HepG2 (cell line): ENCODE measurements at regions not wholly inside any gene's neighbourhood (a gene's known extent, or its start where the extent isn't known, plus 50 kb on each side); places are given as distances from the start of the nearest gene placed in this dataset.

ENCODE experiments used
- ATAC-seq: fragments of 200-7000 bp; cut with Tn5 transposase; 3 replicates; pipeline ENCODE4 v1.9.1; 2020; ENCODE audit warnings: mild to moderate bottlenecking, moderate library complexity
- BruUV-seq: library from RNA; stranded (reverse); fragments of 400-500 nt; replicated peaks from 2 replicates; lab custom pipeline; 2021; lab: Mats Ljungman, UMichigan
- CTCF ChIA-PET: fragments of 300-600 bp; formaldehyde crosslinking; extraction: SDS; loops from one replicate; lab custom pipeline; 2021; ENCODE audit warnings: low total read pairs, inconsistent platforms, low intra/inter-chr PET ratio; lab: Yijun Ruan, JAX
- POLR2A ChIA-PET: fragments of 350-600 bp; sonication (Branson Sonifier 250); formaldehyde crosslinking; loops from one replicate; lab custom pipeline; 2020; ENCODE audit warnings: antibody characterized with exemption, inconsistent platforms; lab: Yijun Ruan, JAX
- DNase-seq: peaks from one replicate; pipeline ENCODE4 v3.0.0-alpha.2; 2015; ENCODE audit warnings: low spot score
- FAIRE-seq: peaks from 3 replicates; lab custom pipeline; 2011; peaks lifted over from hg19 to GRCh38; lab: Jason Lieb, UNC
- H2AFZ ChIP-seq: one replicate; pipeline ENCODE4 v1.6.1; 2011; ENCODE audit warnings: low read length, inconsistent platforms
- H3K27ac ChIP-seq: fragments of 300-600 bp; 3 replicates; pipeline ENCODE4 v1.8.0; 2011; ENCODE audit warnings: mixed run types, mild to moderate bottlenecking, mixed read lengths, low read length, inconsistent platforms; ENCODE audit not compliant: insufficient read depth; ENCODE audit errors: extremely low read length
- H3K27me3 ChIP-seq, 2 experiments: fragments of 200-600 bp in 1 of 2; 2 replicates in 1 of 2; 3 replicates in 1 of 2; pipeline versions ENCODE4 v1.6.0 to v1.8.0; 2011; ENCODE audit warnings: low read length in 2 of 2, mild to moderate bottlenecking in 2 of 2, moderate library complexity in 2 of 2, inconsistent platforms in 1 of 2; ENCODE audit not compliant: insufficient read depth in 2 of 2, control insufficient read depth in 1 of 2
- H3K36me3 ChIP-seq, 2 experiments: fragments of 200-600 bp in 1 of 2; replicated peaks in 1 of 2; 2 replicates in 1 of 2; 3 replicates in 1 of 2; pipeline versions ENCODE4 v1.5.1 to v1.8.0; 2011; ENCODE audit warnings: low read length in 2 of 2, inconsistent platforms in 1 of 2; ENCODE audit not compliant: insufficient read depth in 2 of 2, control insufficient read depth in 1 of 2
- H3K4me1 ChIP-seq: 2 replicates; pipeline ENCODE4 v1.5.1; 2012; ENCODE audit warnings: low read length, inconsistent platforms; ENCODE audit not compliant: insufficient read depth
- H3K4me2 ChIP-seq: 2 replicates; pipeline ENCODE4 v1.6.0; 2011; ENCODE audit warnings: low read depth, low read length, inconsistent platforms
- H3K4me3 ChIP-seq, 3 experiments: fragments of 200-600 bp in 1 of 3; sonication (generic), shearing (Covaris generic) in 1 of 3; replicated peaks in 1 of 3; 2 replicates each; pipeline ENCODE4 v1.5.1; 2011 to 2016; ENCODE audit warnings: low read length in 3 of 3, inconsistent platforms in 2 of 3, low read depth in 2 of 3, mild to moderate bottlenecking in 2 of 3, control low read depth in 1 of 3, mixed read lengths in 1 of 3; ENCODE audit not compliant: insufficient read depth in 1 of 3
- H3K79me2 ChIP-seq: one replicate; pipeline ENCODE4 v1.6.1; 2011; ENCODE audit warnings: low read length, inconsistent platforms; ENCODE audit not compliant: insufficient read depth
- H3K9ac ChIP-seq: 2 replicates; pipeline ENCODE4 v1.6.0; 2011; ENCODE audit warnings: mild to moderate bottlenecking, low read depth, low read length, inconsistent platforms; ENCODE audit not compliant: insufficient read depth
- H3K9me3 ChIP-seq: 2 replicates; pipeline ENCODE4 v1.5.1; 2012; ENCODE audit warnings: mild to moderate bottlenecking, low read length
- H4K20me1 ChIP-seq: 2 replicates; pipeline ENCODE4 v1.6.0; 2011; ENCODE audit warnings: inconsistent platforms, mild to moderate bottlenecking, low read length, moderate library complexity; ENCODE audit not compliant: insufficient read depth
- AFF4 ChIP-seq: sonication (generic); formaldehyde crosslinking; IDR thresholded peaks from 2 replicates; pipeline ENCODE4 v1.4.0; 2020; ENCODE audit warnings: missing genetic modification reagents
- CAMTA2 ChIP-seq: sonication (generic); formaldehyde crosslinking; IDR thresholded peaks from 2 replicates; pipeline ENCODE4 v1.4.0; 2020; ENCODE audit warnings: mild to moderate bottlenecking, missing genetic modification reagents, borderline replicate concordance
- CEBPZ ChIP-seq: IDR thresholded peaks from 2 replicates; pipeline ENCODE4 v1.6.1; 2012; ENCODE audit warnings: low read length, improper control_type of control experiment
- SIN3B ChIP-seq: fragments of 150-350 bp; IDR thresholded peaks from 2 replicates; pipeline ENCODE4 v1.6.1; 2014; ENCODE audit warnings: low read length
- TERF1 ChIP-seq: sonication (generic); formaldehyde crosslinking; IDR thresholded peaks from 2 replicates; pipeline ENCODE4 v1.8.0; 2022; ENCODE audit warnings: mild to moderate bottlenecking, missing genetic modification reagents, moderate library complexity
- THAP11 ChIP-seq: IDR thresholded peaks from 2 replicates; pipeline ENCODE4 v1.6.1; 2016; ENCODE audit warnings: missing biosample characterization, missing genetic modification reagents
- ZNF382 ChIP-seq: sonication (generic); formaldehyde crosslinking; IDR thresholded peaks from 2 replicates; pipeline ENCODE4 v1.5.0; 2020; ENCODE audit warnings: missing genetic modification reagents, mild to moderate bottlenecking, borderline replicate concordance
- ZNF550 ChIP-seq: sonication (generic); formaldehyde crosslinking; IDR thresholded peaks from 2 replicates; pipeline ENCODE4 v1.4.0; 2020; ENCODE audit warnings: mild to moderate bottlenecking, missing genetic modification reagents, borderline replicate concordance
- ZSCAN9 ChIP-seq: IDR thresholded peaks from 2 replicates; pipeline ENCODE4 v1.6.1; 2016; ENCODE audit warnings: borderline replicate concordance
- WGBS: methylation state at CpG from one replicate; pipeline ENCODE4 v1.1.6; 2017; ENCODE audit warnings: low lambda C conversion rate; 5-methylcytosine and 5-hydroxymethylcytosine counted together
- in situ Hi-C: cut with HindIII; loops from 2 replicates; pipeline ENCODE4 v1.10.0; 2017; ENCODE audit warnings: low pct_unique_long_range_greater_than_20kb; ENCODE audit not compliant: extremely low pct_ligation_motif_present
- intact Hi-C: fragments of 100-400 bp; cut with micrococcal nuclease; formaldehyde crosslinking; loops from one replicate; pipeline ENCODE4 v1.10.0; 2022; ENCODE audit not compliant: unreplicated experiment

- Histone ChIP-seq H4K20me1 (no peaks in the 10 kb centered on the region), H3K9me3 (no peaks in the 10 kb centered on the region), H3K4me1 (no peaks in the 10 kb centered on the region), H3K27me3 (no peaks in the 10 kb centered on the region), H2AFZ (no peak overlapping the region), H3K9ac (no peak overlapping the region)
- FAIRE-seq, result no peak
- in situ Hi-C loops, result no loop called here
- CTCF ChIA-PET, result no interaction called here
- intact Hi-C loops, result no loop called here
- no peak for TF ChIP-seq ZSCAN9 (CRISPR knock-in tag)
- TF ChIP-seq TERF1 (CRISPR knock-in tag), result no peak
- TF ChIP-seq ZNF382 (CRISPR knock-in tag), result no peak
- no peak for TF ChIP-seq THAP11 (CRISPR knock-in tag)
- TF ChIP-seq, all 625 proteins: peak for 0
- H3K36me3 ChIP-seq, result no peaks in the 10 kb centered on the region
- POLR2A ChIA-PET, result no interaction called here
- H3K4me3 ChIP-seq, result no peak overlapping the region
- whole genome bisulfite sequencing, result 3% methylated on average over 3 of the region's 3 CpGs
- BruUV-seq, result no TSS peak
- no peaks in the 10 kb centered on the region for H3K79me2 ChIP-seq
- DNase-seq (no peak), ATAC-seq (no peak)
- no peak overlapping the region for H3K4me2 ChIP-seq
- no peak overlapping the region for H3K27ac ChIP-seq
Observed at GRCh38 chr5:98258939-98259338, 514.5 kb upstream of the RGMB start.

GRCh38 chr5:98259595-98259994 is 513.9 kb upstream of the RGMB start:
- intact Hi-C loops (no loop called here), in situ Hi-C loops (no loop called here)
- no peaks in the 10 kb centered on the region for H3K36me3 ChIP-seq
- no peaks in the 10 kb centered on the region for H4K20me1 ChIP-seq
- no TSS peak for BruUV-seq
- no peak overlapping the region for H3K4me2 ChIP-seq
- CTCF ChIA-PET, result no interaction called here
- H3K4me3 ChIP-seq, result no peak overlapping the region
- no peaks in the 10 kb centered on the region for H3K27me3 ChIP-seq
- POLR2A ChIA-PET, result no interaction called here
- H3K9ac ChIP-seq, result no peak overlapping the region
- no peaks in the 10 kb centered on the region for H3K9me3 ChIP-seq
- WGBS, result 21% methylated on average over 2 of the region's 3 CpGs
- DNase-seq (no peak), FAIRE-seq (no peak), ATAC-seq (no peak)
- H3K79me2 ChIP-seq, result no peaks in the 10 kb centered on the region
- no peaks in the 10 kb centered on the region for H3K4me1 ChIP-seq
- no peak overlapping the region for H2AFZ ChIP-seq
- no peak overlapping the region for H3K27ac ChIP-seq
- TF ChIP-seq CAMTA2 (no peak), CEBPZ (no peak), AFF4 (CRISPR knock-in tag) (no peak), SIN3B (no peak), ZNF550 (CRISPR knock-in tag) (no peak)
